Neural progenitor cell (in vitro differentiated cells): ENCODE measurements at regions not wholly inside any gene's neighbourhood (a gene's known extent, or its start where the extent isn't known, plus 50 kb on each side); places are given as distances from the start of the nearest gene placed in this dataset.

ENCODE experiments used
- CTCF ChIP-seq: fragments of 200-600 bp; sonication (generic); IDR thresholded peaks from 2 replicates; pipeline ENCODE4 v1.5.1; 2017; ENCODE audit warnings: antibody characterized with exemption, mild to moderate bottlenecking
- EZH2 ChIP-seq: fragments of 200-600 bp; sonication (generic); IDR thresholded peaks from 2 replicates; pipeline ENCODE4 v1.6.1; 2017; ENCODE audit warnings: antibody characterized with exemption, mild to moderate bottlenecking, moderate library complexity
- EZH2phosphoT487 ChIP-seq: fragments of 200-600 bp; sonication (generic); IDR thresholded peaks from 2 replicates; pipeline ENCODE4 v1.6.1; 2017; ENCODE audit warnings: antibody characterized with exemption

GRCh38 chr2:134198006-134198634 lies 55.8 kb upstream of the MGAT5 start:
- no peak for TF ChIP-seq CTCF
- no peak for TF ChIP-seq EZH2
- no peak for TF ChIP-seq EZH2phosphoT487
